ENCODE measurements at regions not wholly inside any gene's neighbourhood (a gene's known extent, or its start where the extent isn't known, plus 50 kb on each side); places are given as distances from the start of the nearest gene placed in this dataset.

DNA sequence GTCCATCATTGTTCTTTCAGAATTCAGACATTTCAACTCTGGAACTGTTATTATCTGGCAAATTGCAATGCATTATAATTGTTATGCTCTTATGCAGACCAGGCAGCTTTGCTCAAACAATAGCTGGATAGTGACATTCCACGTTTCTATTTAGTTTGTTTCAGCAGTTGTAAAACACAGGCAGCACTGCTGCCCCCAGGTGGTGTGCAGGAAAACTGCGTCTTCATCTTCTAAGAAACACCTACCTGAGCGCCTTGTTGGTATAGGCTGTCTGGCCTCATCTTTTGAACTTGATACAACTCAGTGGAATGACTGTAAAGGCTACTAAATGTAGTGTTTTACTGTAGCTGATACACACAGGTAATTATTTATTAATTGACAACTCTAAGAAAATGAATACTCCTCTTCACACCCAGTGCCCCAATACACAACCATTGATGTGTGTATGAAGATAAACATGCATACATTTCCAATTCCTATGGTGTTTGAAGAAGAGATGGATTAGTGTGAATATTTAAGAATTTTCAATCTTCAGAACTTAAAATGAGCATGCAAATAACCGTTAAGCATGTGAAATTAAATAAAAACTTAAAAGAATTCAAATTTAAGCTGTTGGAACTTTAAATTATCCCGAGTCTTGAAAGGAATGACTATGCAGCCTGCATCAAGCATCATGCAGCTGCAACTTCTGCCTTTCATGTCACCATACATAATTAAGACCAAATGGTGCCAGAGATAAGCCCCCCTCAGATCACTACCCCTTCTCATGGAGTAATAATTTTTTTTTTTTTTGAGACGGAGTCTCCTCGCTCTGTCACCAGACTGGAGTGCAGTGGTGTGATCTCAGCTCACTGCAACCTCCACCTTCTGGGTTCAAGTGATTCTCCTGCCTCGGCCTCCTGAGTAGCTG is 85.6 kb downstream of the CD8B2 start:
- no peak for DNase-seq

DNA sequence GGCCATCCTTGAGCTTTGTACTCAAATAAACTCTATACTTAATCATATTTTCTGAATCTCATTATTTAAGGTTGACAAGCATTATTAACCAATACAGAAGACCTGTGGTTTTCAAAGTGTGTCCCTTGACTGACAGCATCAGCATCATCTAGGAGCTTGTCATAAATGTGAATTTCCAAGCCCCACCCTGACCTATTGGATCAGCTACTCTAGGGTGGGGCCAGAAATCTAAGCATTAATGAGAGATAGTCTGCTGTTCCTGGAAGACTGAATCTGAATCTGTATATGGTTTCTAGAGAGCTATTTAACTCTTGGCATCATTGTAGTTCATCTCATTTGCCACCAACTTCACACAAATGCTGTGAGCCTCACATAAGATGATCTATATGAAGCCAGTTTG is 86.6 kb downstream of the CD8B2 start:
- DNase-seq: no peak

DNA sequence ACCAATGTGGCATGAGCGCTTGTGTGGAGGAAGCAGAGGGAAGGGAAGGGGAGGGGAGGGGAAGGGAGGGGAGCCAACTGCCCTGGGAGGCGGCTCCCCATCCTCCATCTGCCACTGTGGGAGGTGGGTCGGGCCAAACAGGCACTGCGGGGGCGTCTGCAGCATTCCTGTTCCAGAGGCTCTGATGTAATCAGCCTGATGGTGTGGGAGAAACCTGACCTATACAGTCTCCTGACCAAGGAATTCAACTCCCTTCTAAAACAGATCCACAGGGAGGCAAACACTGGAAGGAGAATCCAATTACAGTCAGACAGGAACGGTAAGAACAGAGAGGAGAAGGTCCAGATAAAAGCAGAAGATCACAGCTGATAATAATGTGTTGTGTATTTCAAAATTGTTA is 88.8 kb downstream of the CD8B2 start:
- peak; percentile 39 for DNase-seq

DNA sequence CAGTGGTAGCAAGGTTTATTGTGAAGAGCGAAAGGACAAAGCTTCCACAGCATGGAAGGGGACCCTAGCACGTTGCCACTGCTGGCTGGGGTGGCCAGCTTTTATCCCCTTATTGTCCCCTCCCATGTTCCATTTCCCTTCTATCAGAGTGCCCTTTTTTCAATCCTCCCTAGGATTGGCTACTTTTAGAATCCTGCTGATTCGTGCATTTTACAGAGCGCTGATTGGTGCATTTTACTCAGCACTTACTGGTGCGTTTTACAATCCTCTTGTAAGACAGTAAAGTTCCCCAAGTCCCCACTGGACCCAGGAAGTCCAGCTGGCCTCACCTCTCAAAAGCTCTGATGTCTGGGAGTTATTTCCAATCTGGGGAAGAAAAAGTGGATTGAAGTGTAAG is 90.1 kb downstream of the CD8B2 start:
- DNase-seq: no peak

DNA sequence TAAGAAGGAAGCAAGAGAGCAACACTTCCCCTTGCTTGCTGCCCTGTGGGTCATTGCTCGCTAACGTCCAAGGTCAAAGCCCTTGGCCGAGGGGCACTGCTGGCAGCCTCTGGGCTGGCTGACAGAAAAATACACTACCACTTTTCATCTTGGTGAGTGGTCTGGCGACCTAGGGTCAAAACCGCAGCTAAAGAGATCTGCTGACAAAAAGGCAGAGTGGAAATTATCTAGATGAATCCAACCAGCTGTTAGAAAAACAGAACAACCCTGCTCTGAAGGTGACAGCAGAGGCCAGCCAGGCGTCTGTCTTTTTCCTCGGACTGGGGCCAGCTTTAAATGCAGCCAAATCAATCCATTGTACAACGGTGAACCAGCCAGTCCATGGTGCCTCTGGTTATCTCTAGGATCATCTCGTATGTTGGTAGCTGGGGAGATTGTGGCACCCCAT is 92.6 kb downstream of the CD8B2 start:
- DNase-seq: no peak

- DNase-seq: no peak
Measured at GRCh38 chr2:106580241-106580640, 93.1 kb downstream of the CD8B2 start.

DNA sequence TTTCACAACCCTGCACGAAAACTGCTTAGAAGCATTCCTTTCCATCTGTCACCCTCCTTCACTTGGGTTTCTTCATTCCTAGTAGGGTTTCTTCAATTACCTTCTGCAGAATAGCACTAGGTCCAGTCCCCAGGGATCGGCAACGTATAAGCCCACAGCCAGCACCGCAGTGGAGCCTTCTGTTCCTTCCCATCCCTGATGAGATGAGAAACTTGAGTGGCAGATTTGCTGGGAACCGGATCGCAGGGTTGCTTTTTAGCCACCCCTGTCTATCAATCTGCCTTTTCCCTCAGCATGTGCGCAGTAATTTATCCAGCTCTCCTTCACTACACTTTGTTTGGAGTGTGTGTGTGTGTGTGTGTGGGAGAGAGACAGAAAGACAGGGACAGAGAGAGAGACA is 94.2 kb downstream of the CD8B2 start:
- no peak for DNase-seq

GRCh38 chr2:106581755-106582147 is 94.6 kb downstream of the CD8B2 start:
- no peak for DNase-seq

- DNase-seq: peak; percentile 56
Measured at GRCh38 chr2:106582148-106583143, 95.3 kb downstream of the CD8B2 start.

GRCh38 chr2:106584304-106584954 is 97.3 kb downstream of the CD8B2 start:
- DNase-seq: no peak

GRCh38 chr2:106596844-106597243 is 109.7 kb downstream of the CD8B2 start:
- no peak for DNase-seq

DNA sequence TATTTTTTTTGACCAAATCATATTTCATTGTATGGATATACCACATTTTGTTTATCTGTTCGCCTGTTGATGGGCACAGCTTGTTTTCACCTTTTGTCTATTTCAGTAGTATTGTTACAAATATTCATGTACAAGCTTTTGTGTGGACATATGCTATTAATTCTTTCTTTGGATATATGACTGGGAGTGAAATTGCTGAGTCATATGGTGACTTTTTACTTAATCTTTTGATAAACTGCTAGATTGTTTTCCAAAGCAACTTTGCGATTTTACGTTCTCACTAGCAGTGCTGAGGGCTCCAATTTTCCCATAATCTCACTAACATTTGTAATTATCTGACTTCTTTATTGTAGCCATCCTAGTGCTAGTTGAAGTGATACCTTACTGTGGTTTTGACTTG is 112.4 kb downstream of the CD8B2 start:
- no peak for DNase-seq

- DNase-seq: no peak
Measured at GRCh38 chr2:106602042-106602441, 114.9 kb downstream of the CD8B2 start.

DNA sequence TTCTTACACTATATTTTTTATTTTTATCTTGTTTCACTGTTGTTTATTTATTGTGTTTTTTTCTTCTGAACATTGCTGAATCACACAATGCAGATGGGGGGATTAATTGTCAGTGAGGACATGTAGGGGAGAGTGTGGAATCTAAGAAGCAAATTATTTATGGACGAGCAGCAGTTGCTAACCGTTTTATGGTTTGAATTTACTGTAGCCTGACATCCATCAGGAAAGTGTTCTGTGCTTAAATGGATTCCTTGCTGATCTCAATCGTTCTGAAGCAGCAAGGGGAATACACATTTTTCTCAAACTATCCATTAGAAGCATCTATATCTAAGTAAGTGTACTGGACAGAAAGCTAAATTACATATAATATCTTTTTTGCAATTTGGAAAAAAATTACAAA is 119.5 kb downstream of the CD8B2 start:
- no peak for DNase-seq

DNA sequence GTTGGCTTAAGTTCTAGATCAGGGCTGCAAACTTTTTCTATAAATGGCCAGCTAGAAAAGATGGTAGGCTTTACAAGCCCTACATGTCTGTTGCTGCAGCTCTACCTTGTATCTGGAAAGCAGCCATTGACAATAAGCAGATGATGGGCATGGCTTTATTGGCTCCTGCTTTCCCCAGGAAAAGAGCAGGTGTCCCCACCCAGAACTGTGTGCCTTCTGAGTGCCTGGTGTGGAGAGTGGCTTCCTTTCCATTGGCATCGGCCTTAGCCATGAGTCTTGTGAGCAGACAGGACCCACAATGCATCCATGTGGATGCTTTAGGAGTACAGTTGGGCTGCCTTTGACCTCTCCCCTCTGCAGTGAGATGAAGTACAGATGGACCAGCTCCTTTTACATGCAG is 120.2 kb downstream of the CD8B2 start:
- no peak for DNase-seq

- no peak for DNase-seq
Measured at GRCh38 chr2:106609780-106610179, 122.6 kb downstream of the CD8B2 start.

- no peak for DNase-seq
Measured at GRCh38 chr2:106614511-106615291, 127.5 kb downstream of the CD8B2 start.

DNA sequence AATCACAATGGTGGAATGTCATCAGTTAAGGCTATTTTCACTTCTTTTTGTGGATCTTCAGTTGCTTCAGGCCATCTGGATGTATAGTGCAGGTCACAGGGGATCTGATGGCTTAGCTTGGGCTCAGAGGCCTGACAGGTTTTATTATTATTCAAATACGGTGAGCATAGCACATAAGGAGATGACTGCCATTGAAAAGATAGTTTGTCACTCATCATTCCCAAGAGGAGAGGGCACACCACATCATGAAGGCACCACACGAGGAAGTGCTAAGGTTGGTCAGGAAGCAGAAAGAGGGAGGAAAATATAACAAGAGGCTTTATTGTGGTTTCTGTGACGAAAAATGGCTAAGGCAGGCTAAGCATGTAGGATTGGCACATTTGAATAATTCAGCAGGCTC is 131.4 kb downstream of the CD8B2 start:
- no peak for DNase-seq

DNA sequence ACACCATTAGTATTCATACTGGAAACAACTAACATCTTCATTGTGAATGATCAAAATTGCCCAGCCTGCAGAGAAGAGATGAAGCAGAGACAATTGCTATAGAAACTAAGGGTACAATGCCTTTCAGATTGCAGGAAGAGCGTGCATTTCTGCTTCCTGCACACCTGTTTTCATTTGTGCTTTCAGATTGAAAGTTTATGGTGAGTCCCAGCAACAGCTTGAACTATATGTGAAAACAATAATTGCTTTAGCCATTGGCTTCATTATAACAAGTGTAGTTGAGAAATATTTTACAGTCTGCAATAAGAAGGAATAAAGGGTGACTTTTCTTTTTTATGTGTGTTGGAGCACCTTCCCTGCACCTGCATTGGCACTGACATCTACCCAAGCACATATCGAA is 136.3 kb downstream of the CD8B2 start:
- DNase-seq: no peak

DNA sequence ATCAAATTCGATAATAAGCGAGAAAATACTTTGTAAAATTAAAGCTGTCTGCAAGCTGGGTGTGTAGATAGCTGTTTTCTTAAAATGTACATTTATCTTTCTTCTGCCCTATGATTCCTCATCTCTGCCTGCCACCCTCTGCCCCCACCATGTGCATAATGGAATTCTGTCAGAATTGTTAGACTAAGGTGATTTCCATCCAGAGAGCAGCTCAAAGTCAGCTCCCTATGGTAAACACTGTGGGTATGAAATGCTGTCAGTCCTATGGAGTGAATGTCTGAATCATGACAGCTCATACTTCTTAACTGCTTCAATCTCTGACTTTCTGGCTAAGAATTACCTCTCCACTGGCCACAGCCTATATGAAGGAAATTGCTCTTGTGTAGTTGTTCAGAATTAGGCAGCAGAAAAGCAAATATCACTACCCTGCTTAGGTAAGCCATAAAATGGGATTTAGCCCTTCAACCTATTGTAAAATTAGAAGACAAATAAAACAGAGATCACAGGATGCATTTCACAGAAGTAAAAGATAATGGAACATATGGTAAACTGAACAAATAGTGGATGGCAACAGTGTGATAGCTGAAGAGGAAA is 137.7 kb downstream of the CD8B2 start:
- DNase-seq: no peak

DNA sequence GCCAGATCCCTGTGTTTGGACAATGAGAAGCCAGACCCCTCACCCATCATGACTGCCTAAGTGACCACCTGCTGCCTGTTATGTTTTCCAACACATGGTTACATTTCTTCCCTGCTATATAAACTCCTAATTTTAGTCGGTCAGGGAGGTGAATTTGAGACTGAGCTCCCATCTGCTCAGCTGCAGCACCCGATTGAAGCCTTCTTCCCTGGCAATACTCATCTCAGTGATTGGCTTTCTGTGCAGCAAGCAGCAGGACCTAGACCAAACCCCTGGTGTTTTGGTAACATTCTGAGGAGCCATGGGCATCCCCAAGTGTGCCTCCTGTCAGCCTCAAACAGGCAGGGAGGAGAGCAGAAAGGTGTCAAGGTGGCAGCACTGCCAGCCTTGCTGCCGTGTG is 141.2 kb downstream of the CD8B2 start:
- DNase-seq: no peak

DNA sequence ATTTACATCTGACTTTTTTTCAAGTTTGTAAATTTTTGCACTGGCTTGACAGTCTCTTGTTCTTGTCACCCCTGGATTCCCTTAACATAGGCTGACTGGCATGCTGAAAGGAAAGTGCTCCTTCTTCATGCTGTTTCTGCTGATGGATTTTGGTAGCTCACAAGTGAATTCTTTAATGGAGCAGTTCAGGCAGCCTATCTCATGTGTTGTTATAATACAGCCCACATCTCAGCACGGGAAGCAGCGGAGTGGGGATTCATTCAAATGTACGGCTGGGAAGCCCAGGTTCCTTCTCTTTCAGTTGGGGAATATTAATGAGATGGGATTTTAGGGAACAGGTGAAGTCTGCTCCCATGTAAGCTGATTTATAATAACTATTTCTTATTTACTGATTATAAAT is 142.8 kb downstream of the CD8B2 start:
- no peak for DNase-seq

Measured in NCI-H2029 (cell line).